ENCODE measurements at regions not wholly inside any gene's neighbourhood (a gene's known extent, or its start where the extent isn't known, plus 50 kb on each side); places are given as distances from the start of the nearest gene placed in this dataset.

- TF ChIP-seq CTCF (IDR thresholded peaks at IDR 0.05) (no peak), POLR2A (IDR thresholded peaks at IDR 0.05) (no peak)
Observed at GRCh38 chr15:70399204-70399603, 301.5 kb upstream of the TLE3 start.
